B cell (primary cell): ENCODE measurements at regions not wholly inside any gene's neighbourhood (a gene's known extent, or its start where the extent isn't known, plus 50 kb on each side); places are given as distances from the start of the nearest gene placed in this dataset.
A peak's percentile ranks its signal among the peaks of the same experiment; 100 is the strongest.

Source experiments
- ATAC-seq: fragments of 200-7000 bp; cut with Tn5 transposase; one replicate; pipeline ENCODE4 v1.10.0; 2021; ENCODE audit warnings: low read depth, mild to moderate bottlenecking, moderate number of reproducible peaks, moderate library complexity
- CTCF ChIA-PET: fragments of 350-600 bp; sonication (Branson Sonifier 250); formaldehyde crosslinking; loops from one replicate; lab custom pipeline; 2021; ENCODE audit warnings: antibody characterized with exemption, inconsistent platforms; lab: Charles Lee
- POLR2A ChIA-PET: fragments of 350-600 bp; sonication (Branson Sonifier 250); formaldehyde crosslinking; loops from one replicate; lab custom pipeline; 2021; ENCODE audit warnings: antibody characterized with exemption; lab: Charles Lee
- DNase-seq: peaks from one replicate; pipeline ENCODE4 v3.0.0; 2013
- H2AFZ ChIP-seq: 2 replicates; pipeline ENCODE4 v1.6.1; 2012; ENCODE audit warnings: mild to moderate bottlenecking, low read depth, low read length; ENCODE audit not compliant: insufficient read depth, poor library complexity, severe bottlenecking
- H3K27ac ChIP-seq, 2 donors: 1 replicate in 1 of 2; 2 replicates in 1 of 2; pipeline ENCODE4 v1.5.1; 2012 to 2013; ENCODE audit warnings: low read length in 2 of 2, mild to moderate bottlenecking in 2 of 2, moderate library complexity in 1 of 2
- H3K27me3 ChIP-seq, 4 experiments: fragments of 200-600 bp in 1 of 4; sonication (generic) in 1 of 4; replicated peaks in 1 of 4; 1 replicate in 2 of 4; 2 replicates in 2 of 4; pipeline versions ENCODE4 v1.6.1 to v1.7.0; 2013 to 2016; ENCODE audit warnings: low read length in 3 of 4, mild to moderate bottlenecking in 2 of 4, mixed read lengths in 1 of 4, moderate library complexity in 1 of 4; ENCODE audit not compliant: insufficient read depth in 4 of 4, control insufficient read depth in 3 of 4; ENCODE audit errors: control extremely low read depth in 1 of 4
- H3K36me3 ChIP-seq, 2 experiments: replicated peaks in 1 of 2; 1 replicate in 1 of 2; 2 replicates in 1 of 2; pipeline versions ENCODE4 v1.6.1 to v1.7.1; 2013; ENCODE audit warnings: low read length in 1 of 2; ENCODE audit not compliant: insufficient read depth in 2 of 2, control insufficient read depth in 1 of 2; ENCODE audit errors: control extremely low read depth in 1 of 2, extremely low read depth in 1 of 2
- H3K4me1 ChIP-seq, 2 donors: fragments of 200-600 bp in 1 of 2; sonication (generic) in 1 of 2; 1 replicate in 1 of 2; 2 replicates in 1 of 2; pipeline versions ENCODE4 v1.5.1 to v1.6.1; 2013 to 2017; ENCODE audit warnings: low read length in 2 of 2; ENCODE audit not compliant: control insufficient read depth in 2 of 2, insufficient read depth in 2 of 2
- H3K4me2 ChIP-seq: replicated peaks from 2 replicates; pipeline ENCODE3; 2012; ENCODE audit warnings: mild to moderate bottlenecking, low read depth, low read length; ENCODE audit not compliant: poor library complexity, severe bottlenecking
- H3K4me3 ChIP-seq, 5 experiments: fragments of 200-600 bp in 1 of 5; sonication (generic) in 1 of 5; 1 replicate in 3 of 5; 2 replicates in 2 of 5; pipeline versions ENCODE4 v1.5.1 to v1.7.0; 2011 to 2016; ENCODE audit warnings: low read length in 4 of 5, mild to moderate bottlenecking in 4 of 5, low read depth in 2 of 5, control low read depth in 1 of 5, moderate library complexity in 1 of 5; ENCODE audit not compliant: insufficient read depth in 1 of 5; ENCODE audit errors: control extremely low read depth in 1 of 5, extremely low read depth in 1 of 5
- H3K79me2 ChIP-seq: fragments of 200-600 bp; sonication (generic); one replicate; pipeline ENCODE4 v1.6.0; 2016; ENCODE audit warnings: low read length; ENCODE audit not compliant: control insufficient read depth, insufficient read depth
- H3K9ac ChIP-seq: fragments of 200-600 bp; sonication (generic); 2 replicates; pipeline ENCODE4 v1.6.1; 2017; ENCODE audit warnings: mild to moderate bottlenecking, low read length, moderate library complexity
- H3K9me3 ChIP-seq, 3 donors: one replicate each; pipeline versions ENCODE4 v1.6.1 to v1.7.1; 2013; ENCODE audit warnings: low read length in 2 of 3; ENCODE audit not compliant: control insufficient read depth in 2 of 3, insufficient read depth in 1 of 3; ENCODE audit errors: control extremely low read depth in 1 of 3
- H4K20me1 ChIP-seq: 2 replicates; pipeline ENCODE4 v1.6.0; 2012; ENCODE audit warnings: mild to moderate bottlenecking, low read length; ENCODE audit not compliant: insufficient read depth, control insufficient read depth, poor library complexity, severe bottlenecking
- H3K27ac Mint-ChIP-seq: one replicate; pipeline ENCODE4 v1.8.0; 2021; ENCODE audit warnings: mixed read lengths
- H3K27me3 Mint-ChIP-seq: one replicate; pipeline ENCODE4 v1.8.0; 2021; ENCODE audit warnings: mixed read lengths
- H3K4me1 Mint-ChIP-seq: one replicate; pipeline ENCODE4 v1.8.0; 2021; ENCODE audit warnings: mixed read lengths
- H3K4me3 Mint-ChIP-seq: one replicate; pipeline ENCODE4 v1.8.0; 2021; ENCODE audit warnings: mixed read lengths
- H3K9me3 Mint-ChIP-seq: one replicate; pipeline ENCODE4 v1.8.0; 2022; ENCODE audit warnings: mixed read lengths; ENCODE audit not compliant: insufficient read depth
- EZH2 ChIP-seq: IDR thresholded peaks from 2 replicates; pipeline ENCODE4 v1.6.1; 2012; ENCODE audit warnings: borderline replicate concordance, low read depth, mild to moderate bottlenecking, moderate library complexity, low read length; ENCODE audit not compliant: insufficient read depth, poor library complexity, severe bottlenecking
- WGBS: methylation state at CpG from one replicate; pipeline ENCODE4 v1.1.5; 2013; ENCODE audit warnings: missing lambda C conversion rate; ENCODE audit not compliant: insufficient coverage; 5-methylcytosine and 5-hydroxymethylcytosine counted together
- intact Hi-C: fragments of 100-400 bp; cut with micrococcal nuclease; formaldehyde crosslinking; loops from one replicate; pipeline ENCODE4 v1.10.0; 2022
- TF ChIP-seq, protein P1 (sequence below): fragments of 200-600 bp; IDR thresholded peaks from one replicate; pipeline ENCODE4 v1.8.0; 2022; ENCODE audit warnings: antibody characterized with exemption, mild to moderate bottlenecking

DNA sequence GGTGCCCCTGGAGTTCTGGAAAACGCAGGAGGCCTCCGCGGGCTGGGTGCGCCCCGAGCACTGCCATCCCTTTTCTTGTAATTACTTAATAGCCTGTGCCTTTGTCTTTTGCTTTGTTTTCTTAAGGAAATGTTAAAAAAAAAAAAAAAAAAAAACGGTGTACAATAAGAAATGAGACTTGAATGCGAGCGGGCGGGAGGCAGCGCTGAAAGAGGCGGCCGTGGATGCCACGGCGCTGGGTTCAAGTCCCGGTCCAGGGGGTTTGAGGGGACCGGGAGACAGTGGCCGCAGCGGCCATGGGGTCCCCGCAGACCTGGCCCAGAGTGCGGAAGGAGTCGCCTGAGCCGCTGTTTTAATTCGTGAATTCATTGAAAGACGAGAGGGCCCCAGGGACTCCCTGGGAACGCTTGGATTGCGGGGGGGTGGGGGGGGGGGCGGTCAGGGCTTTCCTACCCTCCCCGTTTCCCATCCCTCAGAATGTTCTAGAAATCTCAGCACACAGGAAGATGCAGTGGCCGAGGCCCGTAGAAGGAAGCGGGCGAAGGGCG lies 349.2 kb upstream of the ARGLU1 start:
- H3K27ac Mint-ChIP-seq, result no peak overlapping the region
- intact Hi-C loops, result loop anchor here (5.0 kb wide), 1 partner anchor 355 kb away; no protein-coding TSS in a partner anchor
- DNase-seq, result no peak
- Histone ChIP-seq H3K9ac (peak overlapping the region; percentile 68), H3K4me2 (peak overlapping the region; percentile 85), H3K36me3 (no peaks in the 10 kb centered on the region), H3K79me2 (no peaks in the 10 kb centered on the region), H2AFZ (peak overlapping the region; percentile 96), H3K9me3 (peaks cover 0 to 2% (median 0%) of the 10 kb centered on the region in 3 donors), H3K27ac (no peak overlapping the region), H3K27me3 (peaks cover 0 to 11% (median 6%) of the 10 kb centered on the region in 4 experiments), H4K20me1 (no peaks in the 10 kb centered on the region), H3K4me3 (peak overlapping the region in 2 of 5 experiments; percentile 59), H3K4me1 (peaks cover 20 to 23% of the 10 kb centered on the region in 2 donors)
- ChIA-PET POLR2A (no interaction called here), CTCF (no interaction called here)
- peaks cover 17% of the 10 kb centered on the region for H3K4me1 Mint-ChIP-seq
- TF ChIP-seq, protein P1, sequence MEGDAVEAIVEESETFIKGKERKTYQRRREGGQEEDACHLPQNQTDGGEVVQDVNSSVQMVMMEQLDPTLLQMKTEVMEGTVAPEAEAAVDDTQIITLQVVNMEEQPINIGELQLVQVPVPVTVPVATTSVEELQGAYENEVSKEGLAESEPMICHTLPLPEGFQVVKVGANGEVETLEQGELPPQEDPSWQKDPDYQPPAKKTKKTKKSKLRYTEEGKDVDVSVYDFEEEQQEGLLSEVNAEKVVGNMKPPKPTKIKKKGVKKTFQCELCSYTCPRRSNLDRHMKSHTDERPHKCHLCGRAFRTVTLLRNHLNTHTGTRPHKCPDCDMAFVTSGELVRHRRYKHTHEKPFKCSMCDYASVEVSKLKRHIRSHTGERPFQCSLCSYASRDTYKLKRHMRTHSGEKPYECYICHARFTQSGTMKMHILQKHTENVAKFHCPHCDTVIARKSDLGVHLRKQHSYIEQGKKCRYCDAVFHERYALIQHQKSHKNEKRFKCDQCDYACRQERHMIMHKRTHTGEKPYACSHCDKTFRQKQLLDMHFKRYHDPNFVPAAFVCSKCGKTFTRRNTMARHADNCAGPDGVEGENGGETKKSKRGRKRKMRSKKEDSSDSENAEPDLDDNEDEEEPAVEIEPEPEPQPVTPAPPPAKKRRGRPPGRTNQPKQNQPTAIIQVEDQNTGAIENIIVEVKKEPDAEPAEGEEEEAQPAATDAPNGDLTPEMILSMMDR, result no peak
- TF ChIP-seq EZH2, result no peak
- 30% methylated on average over 16 of the region's 33 CpGs for WGBS
- peaks cover 34% of the 10 kb centered on the region for H3K27me3 Mint-ChIP-seq
- no peak for ATAC-seq
- H3K4me3 Mint-ChIP-seq, result peak overlapping the region; percentile 75
- H3K9me3 Mint-ChIP-seq, result no peaks in the 10 kb centered on the region

DNA sequence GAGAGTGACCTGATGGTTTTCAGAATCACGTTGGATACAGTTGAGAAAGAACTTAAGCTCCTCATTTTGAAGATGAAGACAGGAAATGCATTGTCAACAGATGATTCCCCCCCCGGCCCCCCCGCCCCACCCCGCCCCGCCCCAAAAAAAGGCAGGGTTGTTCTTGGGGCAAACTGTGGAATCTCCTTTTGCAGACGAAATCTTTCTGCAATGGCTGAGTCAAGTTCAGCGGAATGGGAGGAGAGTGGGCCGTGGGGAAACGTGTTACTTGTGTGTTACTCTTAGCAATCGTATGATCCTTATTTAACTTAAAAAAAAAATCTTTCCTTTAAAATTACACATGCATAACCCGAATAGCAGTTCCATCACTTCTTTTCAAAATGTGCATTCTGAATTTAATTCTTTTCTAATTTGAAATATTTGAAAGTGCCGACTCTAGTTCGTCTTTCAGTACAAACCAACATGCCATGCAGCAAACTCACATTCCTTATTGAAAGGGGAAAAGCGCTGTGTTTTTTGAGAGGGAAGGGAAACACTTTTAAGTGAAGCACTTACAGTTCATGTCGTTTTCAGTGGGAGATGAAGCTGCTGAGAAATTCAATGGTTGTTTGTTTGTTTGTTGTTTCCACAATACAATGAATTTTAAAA lies 348.5 kb upstream of the ARGLU1 start:
- DNase-seq (no peak), ATAC-seq (no peak)
- Histone ChIP-seq H2AFZ (no peak overlapping the region), H3K27ac (no peak overlapping the region), H3K27me3 (peaks cover 0 to 9% (median 6%) of the 10 kb centered on the region in 4 experiments), H3K4me3 (no peak overlapping the region), H3K9me3 (peaks cover 0 to 2% (median 0%) of the 10 kb centered on the region in 3 donors), H3K79me2 (no peaks in the 10 kb centered on the region), H3K4me2 (no peak overlapping the region), H3K9ac (no peak overlapping the region), H3K36me3 (no peaks in the 10 kb centered on the region), H3K4me1 (peaks cover 20 to 23% of the 10 kb centered on the region in 2 donors), H4K20me1 (no peaks in the 10 kb centered on the region)
- ChIA-PET POLR2A (no interaction called here), CTCF (no interaction called here)
- TF ChIP-seq EZH2, result no peak
- TF ChIP-seq, protein P1, result no peak
- Mint-ChIP-seq H3K4me1 (peaks cover 18% of the 10 kb centered on the region), H3K9me3 (no peaks in the 10 kb centered on the region), H3K4me3 (peak overlapping the region; percentile 63), H3K27ac (no peak overlapping the region), H3K27me3 (peaks cover 30% of the 10 kb centered on the region)
- 84% methylated on average over 5 of the region's 15 CpGs for WGBS
- intact Hi-C loops, result loop anchor here (5.0 kb wide), 1 partner anchor 354 kb away; no protein-coding TSS in a partner anchor
